GM12891 (cell line): ENCODE measurements at regions not wholly inside any gene's neighbourhood (a gene's known extent, or its start where the extent isn't known, plus 50 kb on each side); places are given as distances from the start of the nearest gene placed in this dataset.

Experiments
- POLR2A ChIP-seq: IDR thresholded peaks from 2 replicates; pipeline ENCODE4 v1.6.1; 2011; ENCODE audit warnings: low read depth, low read length, control low read depth
- POLR2AphosphoS5 ChIP-seq: IDR thresholded peaks from 2 replicates; pipeline ENCODE4 v1.6.1; 2011; ENCODE audit warnings: low read depth, low read length, control low read depth
- POU2F2 ChIP-seq: IDR thresholded peaks from 2 replicates; pipeline ENCODE4 v1.6.1; 2011; ENCODE audit warnings: low read depth, mild to moderate bottlenecking, control low read depth, low read length, moderate library complexity
- SPI1 ChIP-seq: IDR thresholded peaks from 2 replicates; pipeline ENCODE4 v1.6.1; 2011; ENCODE audit warnings: low read depth, low read length, control low read depth
- TAF1 ChIP-seq: IDR thresholded peaks from 2 replicates; pipeline ENCODE4 v1.6.1; 2011; ENCODE audit warnings: low read depth, low read length, control low read depth

- TF ChIP-seq POLR2A (no peak), POLR2AphosphoS5 (no peak), POU2F2 (no peak), TAF1 (no peak), SPI1 (no peak)
These were observed 112.4 kb upstream of the UPP2 start for GRCh38 chr2:157989227-157989626.
